Neural crest cell (in vitro differentiated cells): ENCODE measurements at regions not wholly inside any gene's neighbourhood (a gene's known extent, or its start where the extent isn't known, plus 50 kb on each side); places are given as distances from the start of the nearest gene placed in this dataset.

Experiments used
- DNase-seq: peaks from one replicate; pipeline ENCODE4 v3.0.0; 2021; ENCODE audit warnings: low read depth, mixed read lengths, low spot score
- H3K27ac Mint-ChIP-seq: one replicate; pipeline ENCODE4 v1.8.0; 2021; ENCODE audit warnings: mild to moderate bottlenecking, mixed read lengths; ENCODE audit not compliant: unreplicated experiment
- H3K27me3 Mint-ChIP-seq: 2 replicates; pipeline ENCODE4 v1.8.0; 2021; ENCODE audit warnings: low read depth, mild to moderate bottlenecking, mixed read lengths
- H3K36me3 Mint-ChIP-seq: 2 replicates; pipeline ENCODE4 v1.8.0; 2021; ENCODE audit warnings: low read depth, mild to moderate bottlenecking, mixed read lengths
- H3K4me1 Mint-ChIP-seq: 2 replicates; pipeline ENCODE4 v1.8.0; 2021; ENCODE audit warnings: mixed read lengths
- H3K4me3 Mint-ChIP-seq: one replicate; pipeline ENCODE4 v1.8.0; 2021; ENCODE audit warnings: mild to moderate bottlenecking, mixed read lengths
- H3K9me3 Mint-ChIP-seq: 2 replicates; pipeline ENCODE4 v1.8.0; 2021; ENCODE audit warnings: mixed read lengths
- CTCF ChIP-seq: fragments of 200-600 bp; sonication (generic); conservative IDR thresholded peaks from 2 replicates; pipeline ENCODE4 v1.5.0; 2021; ENCODE audit warnings: antibody characterized with exemption, mild to moderate bottlenecking

- TF ChIP-seq CTCF: no peak
- H3K27ac Mint-ChIP-seq: no peak overlapping the region
These were observed 196.9 kb upstream of the USP24 start for GRCh38 chr1:55412060-55412459.

GRCh38 chr1:55402671-55403464, 187.7 kb upstream of the USP24 start:
- Mint-ChIP-seq H3K27ac (no peak overlapping the region), H3K4me1 (no peaks in the 10 kb centered on the region), H3K4me3 (no peak overlapping the region), H3K9me3 (peaks cover 8% of the 10 kb centered on the region), H3K36me3 (no peaks in the 10 kb centered on the region), H3K27me3 (peaks cover 17% of the 10 kb centered on the region)
- no peak for DNase-seq
- TF ChIP-seq CTCF: no peak

More at GRCh38 chr1:55412060-55412459, 196.9 kb upstream of the USP24 start:
- no peaks in the 10 kb centered on the region for H3K36me3 Mint-ChIP-seq
- peaks cover 4% of the 10 kb centered on the region for H3K4me1 Mint-ChIP-seq
- no peak for DNase-seq
- peaks cover 3% of the 10 kb centered on the region for H3K27me3 Mint-ChIP-seq
- no peak overlapping the region for H3K4me3 Mint-ChIP-seq
- H3K9me3 Mint-ChIP-seq: peaks cover 24% of the 10 kb centered on the region

GRCh38 chr1:55402142-55402541, 187.0 kb upstream of the USP24 start:
- no peak overlapping the region for H3K4me3 Mint-ChIP-seq
- H3K27ac Mint-ChIP-seq: no peak overlapping the region
- no peaks in the 10 kb centered on the region for H3K4me1 Mint-ChIP-seq
- H3K36me3 Mint-ChIP-seq: no peaks in the 10 kb centered on the region
- TF ChIP-seq CTCF: no peak
- H3K9me3 Mint-ChIP-seq: peaks cover 8% of the 10 kb centered on the region
- H3K27me3 Mint-ChIP-seq: peaks cover 22% of the 10 kb centered on the region
- DNase-seq: no peak

- peaks cover 3% of the 10 kb centered on the region for H3K9me3 Mint-ChIP-seq
These were observed 185.3 kb upstream of the USP24 start for GRCh38 chr1:55400508-55400907.

GRCh38 chr1:55399346-55399745, 184.2 kb upstream of the USP24 start:
- Mint-ChIP-seq H3K36me3 (no peaks in the 10 kb centered on the region), H3K4me1 (no peaks in the 10 kb centered on the region), H3K4me3 (no peak overlapping the region), H3K27ac (no peak overlapping the region), H3K9me3 (peaks cover 1% of the 10 kb centered on the region), H3K27me3 (peaks cover 11% of the 10 kb centered on the region)
- no peak for TF ChIP-seq CTCF
- no peak for DNase-seq

More at GRCh38 chr1:55400508-55400907, 185.3 kb upstream of the USP24 start:
- peaks cover 13% of the 10 kb centered on the region for H3K27me3 Mint-ChIP-seq
- H3K4me3 Mint-ChIP-seq: no peak overlapping the region
- no peaks in the 10 kb centered on the region for H3K36me3 Mint-ChIP-seq
- H3K27ac Mint-ChIP-seq: no peak overlapping the region
- no peak for TF ChIP-seq CTCF
- no peak for DNase-seq
- H3K4me1 Mint-ChIP-seq: no peaks in the 10 kb centered on the region
